ENCODE measurements at regions not wholly inside any gene's neighbourhood (a gene's known extent, or its start where the extent isn't known, plus 50 kb on each side); places are given as distances from the start of the nearest gene placed in this dataset.
A peak's percentile ranks its signal among the peaks of the same experiment; 100 is the strongest.
"Not testable (repeated sequence)": the region's sequence is repeated elsewhere in the genome, so short reads cannot be mapped to it uniquely, and the experiment has no call there.

DNA sequence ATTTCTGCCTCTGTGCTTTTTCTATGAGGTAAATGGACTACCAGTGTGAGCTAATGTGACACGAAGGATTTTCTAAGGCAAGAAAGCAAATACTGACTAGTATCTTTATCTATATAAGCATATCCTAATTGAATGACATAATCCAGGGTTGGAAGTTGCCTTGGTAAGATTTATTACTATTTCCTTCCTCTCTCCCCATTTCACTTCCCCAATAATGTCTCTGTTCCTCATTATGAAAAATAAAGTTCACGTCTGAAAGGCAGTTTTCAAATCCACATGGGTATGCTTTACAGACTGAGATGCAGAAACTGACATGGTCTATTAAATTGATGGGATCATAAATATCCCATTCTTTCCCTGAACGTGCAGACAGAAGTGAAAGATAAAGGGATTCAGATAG lies 86.0 kb downstream of the DTWD1 start:
- DNase-seq (ENCODE audit: low spot score), result no peak

- DNase-seq (ENCODE audit: low spot score), result no peak
Observed at GRCh38 chr15:49707598-49707997, 86.8 kb downstream of the DTWD1 start.

DNA sequence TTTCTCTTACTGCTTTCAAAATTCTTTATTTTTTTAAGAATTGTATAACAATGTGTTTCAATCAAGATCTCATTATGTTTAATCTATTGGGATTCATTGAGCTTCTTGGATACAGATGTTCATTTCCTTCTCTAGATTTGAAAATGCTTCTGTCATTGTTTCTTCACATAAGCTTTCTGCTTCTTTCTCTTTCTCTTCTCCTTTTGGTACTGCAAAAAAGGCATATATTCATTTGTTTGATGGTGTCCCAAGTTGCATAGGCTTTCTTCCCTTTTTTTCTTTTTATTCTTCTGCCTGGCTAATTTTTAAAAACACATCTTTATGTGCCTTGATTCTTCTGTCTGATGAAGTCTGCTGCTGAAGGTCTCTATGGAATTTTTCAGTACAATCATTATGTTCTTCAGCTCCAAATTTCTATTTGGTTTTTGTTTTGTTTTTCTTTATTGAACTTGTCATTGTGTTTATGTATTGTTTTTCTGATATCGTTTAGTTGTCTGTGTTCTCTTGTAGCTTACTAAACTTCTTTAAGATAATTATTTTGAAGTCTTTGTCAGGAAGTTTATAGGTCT lies 88.9 kb downstream of the DTWD1 start:
- DNase-seq (ENCODE audit: low spot score), result no peak

- no peak for DNase-seq (ENCODE audit: low spot score)
Observed at GRCh38 chr15:49712162-49712561, 91.3 kb downstream of the DTWD1 start.

- DNase-seq (ENCODE audit: low spot score), result no peak
Observed at GRCh38 chr15:49712846-49713450, 92.1 kb downstream of the DTWD1 start.

- DNase-seq (ENCODE audit: low spot score), result no peak
Observed at GRCh38 chr15:49715211-49715610, 94.4 kb downstream of the DTWD1 start.

- DNase-seq (ENCODE audit: low spot score), result no peak
Observed at GRCh38 chr15:49715701-49716100, 94.9 kb downstream of the DTWD1 start.

DNA sequence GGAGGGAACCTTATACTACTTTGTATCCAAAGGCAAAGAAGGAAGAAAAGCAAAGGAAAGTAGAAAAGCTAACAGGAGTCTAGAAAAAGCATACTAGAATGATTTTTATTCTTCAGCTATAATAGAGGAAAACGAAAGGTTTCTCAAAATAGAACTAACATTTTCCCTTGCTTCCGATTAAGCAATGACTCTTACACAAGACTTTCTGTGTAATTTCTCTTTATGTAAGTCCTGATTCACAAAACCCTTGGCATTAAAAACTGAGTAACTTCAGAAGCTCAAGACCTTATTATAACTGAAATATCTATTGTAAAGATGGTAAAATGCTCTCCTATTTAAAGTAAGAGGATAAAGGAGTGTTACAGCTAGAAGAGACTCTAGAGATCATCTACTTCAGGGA lies 97.4 kb downstream of the DTWD1 start:
- peak; percentile 72 for DNase-seq (ENCODE audit: low spot score)

GRCh38 chr15:49718846-49719245 lies 98.0 kb downstream of the DTWD1 start:
- DNase-seq (ENCODE audit: low spot score), result no peak

DNA sequence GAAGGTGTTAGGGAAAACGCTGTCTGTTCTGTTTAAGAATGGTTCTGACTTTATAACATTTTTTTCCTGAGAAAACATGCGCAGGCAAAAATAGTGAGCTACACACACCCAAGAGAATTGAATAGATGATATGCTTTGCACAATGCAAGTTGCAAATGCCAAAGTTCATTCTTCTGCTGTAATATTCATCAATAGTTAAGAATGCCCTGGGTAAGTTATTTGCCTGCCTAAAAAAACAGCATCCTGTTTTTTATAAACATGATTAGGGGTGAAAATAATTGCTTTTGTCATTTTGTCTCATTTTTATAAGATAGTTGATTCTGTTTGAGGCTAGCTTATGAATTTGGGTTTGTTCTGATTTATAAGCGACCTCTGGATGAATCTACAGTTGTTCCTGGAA lies 99.4 kb downstream of the DTWD1 start:
- DNase-seq (ENCODE audit: low spot score), result no peak

DNA sequence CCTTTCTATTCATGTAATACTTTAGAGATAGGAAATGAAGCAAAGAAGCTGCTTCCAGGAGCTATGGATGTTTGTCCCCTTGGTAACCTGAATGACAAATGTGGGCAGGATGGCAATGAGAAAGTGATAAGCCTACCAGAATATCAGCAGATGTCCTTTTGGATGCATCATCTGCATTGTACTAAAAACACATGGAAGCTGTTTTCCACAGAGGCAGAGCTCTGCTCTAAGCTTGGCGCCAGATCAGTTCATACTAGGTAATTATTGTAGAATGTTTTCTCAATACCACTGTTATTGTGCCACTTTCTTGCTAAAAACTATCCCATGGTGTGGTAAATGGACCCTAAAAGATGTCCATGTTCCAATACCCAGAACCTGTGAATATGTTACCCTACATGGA lies 100.2 kb downstream of the DTWD1 start:
- no peak for DNase-seq (ENCODE audit: low spot score)

DNA sequence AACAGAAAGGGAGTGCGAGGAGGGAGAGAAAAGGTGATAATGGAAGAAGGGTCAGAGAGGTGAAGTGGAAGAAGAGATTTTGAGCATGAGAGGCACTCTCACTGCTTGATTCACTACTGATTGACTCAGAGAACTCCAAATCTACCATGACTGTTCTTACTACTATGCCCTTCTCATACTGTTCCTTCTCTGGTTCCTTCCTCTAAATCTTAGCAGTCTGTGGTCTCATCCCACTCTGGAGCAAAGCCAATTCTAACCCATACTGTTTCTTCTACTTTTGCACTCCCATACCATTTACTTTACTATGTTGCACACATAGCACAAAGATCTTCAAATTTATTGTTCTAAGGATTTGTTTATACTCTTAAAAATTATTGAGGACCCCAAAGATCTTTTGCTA lies 100.8 kb downstream of the DTWD1 start:
- DNase-seq (ENCODE audit: low spot score), result no peak

- DNase-seq (ENCODE audit: low spot score), result no peak
Observed at GRCh38 chr15:49723981-49724380, 103.1 kb downstream of the DTWD1 start.

DNA sequence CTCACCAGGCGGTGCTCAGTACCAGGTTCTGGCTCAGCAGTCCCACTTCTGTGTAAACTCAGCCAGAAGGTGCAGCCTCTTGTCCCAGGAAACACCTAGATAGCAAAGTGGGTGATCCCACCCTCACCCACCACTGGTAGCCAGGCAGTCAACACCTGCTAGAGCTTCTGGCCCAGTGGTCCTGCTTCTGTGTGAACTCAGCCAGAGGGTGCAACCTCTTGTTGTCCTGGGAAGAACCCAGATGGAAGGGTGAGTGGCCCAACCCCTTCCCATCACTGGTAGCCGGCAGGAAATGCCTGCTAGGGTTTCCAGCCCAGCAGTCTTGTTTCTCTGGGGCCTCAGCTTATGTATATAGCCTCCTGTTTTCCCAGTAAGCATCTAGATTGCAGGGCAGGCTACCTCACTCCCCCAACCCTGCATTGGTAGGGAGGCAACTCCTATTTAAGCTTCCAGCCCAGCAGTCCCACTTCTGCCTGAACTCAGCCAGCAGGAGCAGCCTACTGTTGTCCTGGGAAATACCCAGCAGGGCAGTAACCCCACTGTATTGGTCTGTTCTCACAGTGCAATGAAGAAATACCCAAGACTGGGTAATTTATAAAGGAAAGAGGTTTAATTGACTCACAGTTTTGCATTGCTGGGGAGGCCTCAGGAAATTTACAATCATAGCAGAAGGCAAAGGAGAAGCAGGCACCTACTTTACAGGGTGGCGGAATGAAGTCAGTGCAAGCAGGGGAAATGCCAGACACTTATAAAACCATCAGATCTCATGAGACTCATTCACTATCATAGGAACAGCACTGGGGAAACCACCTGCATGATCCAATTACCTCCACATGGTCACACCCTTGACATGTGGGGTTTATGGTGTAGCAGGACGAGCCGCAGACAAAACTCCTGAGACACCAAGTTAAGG lies 110.6 kb downstream of the DTWD1 start:
- no peak for DNase-seq (ENCODE audit: low spot score)

- not testable (repeated sequence) for DNase-seq (ENCODE audit: low spot score)
Observed at GRCh38 chr15:49732109-49732508, 111.3 kb downstream of the DTWD1 start.

- DNase-seq (ENCODE audit: low spot score), result not testable (repeated sequence)
Observed at GRCh38 chr15:49734089-49734488, 113.2 kb downstream of the DTWD1 start.

DNA sequence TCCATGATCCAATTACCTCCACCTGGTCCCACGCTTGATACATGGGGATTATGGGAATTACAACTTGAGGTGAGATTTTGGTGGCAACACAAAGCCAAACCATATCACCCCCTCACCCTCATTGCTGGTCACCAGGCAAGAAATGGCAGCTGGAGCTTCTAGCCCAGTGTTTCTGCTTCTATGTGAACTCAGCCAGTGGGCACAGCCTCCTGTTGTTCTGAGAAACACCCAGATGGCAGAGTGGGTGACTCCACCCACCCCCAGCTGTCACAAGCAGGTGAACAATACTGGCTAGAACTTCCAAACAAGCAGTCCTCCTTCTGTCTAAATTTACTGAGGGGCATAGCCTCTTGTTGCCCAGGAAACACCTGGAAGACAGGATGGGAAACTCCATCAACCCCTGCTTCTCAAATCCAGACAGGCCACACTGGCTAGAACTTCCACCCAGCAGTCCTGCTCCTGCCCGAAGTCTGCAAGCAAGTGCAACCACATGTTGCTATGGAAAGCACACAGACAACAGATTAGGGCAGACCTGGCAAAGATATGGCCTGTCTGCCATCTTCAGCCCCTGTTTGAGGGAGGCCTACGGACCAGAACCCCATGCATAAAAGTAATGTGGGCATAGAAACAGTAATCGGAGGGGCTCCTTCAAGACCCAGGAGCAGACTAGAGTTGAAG lies 114.1 kb downstream of the DTWD1 start:
- DNase-seq (ENCODE audit: low spot score), result no peak

- no peak for DNase-seq (ENCODE audit: low spot score)
Observed at GRCh38 chr15:49737127-49737526, 116.3 kb downstream of the DTWD1 start.

DNA sequence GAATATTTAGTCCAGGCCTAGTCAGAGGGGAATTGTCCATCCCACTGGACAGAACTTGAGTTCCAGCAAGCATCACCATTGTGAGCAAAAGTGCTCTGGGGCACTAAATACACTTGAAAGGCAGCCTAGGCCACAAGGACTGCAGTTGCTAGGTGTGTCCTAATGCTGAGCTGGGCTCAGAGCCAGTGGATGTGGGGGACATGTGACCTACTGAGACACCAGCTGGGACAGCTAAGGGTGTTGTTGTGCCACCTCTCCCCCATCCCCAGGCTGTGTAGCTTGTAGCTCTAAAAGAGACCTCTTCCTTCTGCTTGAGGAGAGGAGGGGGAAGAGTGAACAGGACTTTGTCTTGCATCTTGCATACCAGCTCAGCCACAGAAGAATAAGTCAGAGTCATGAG lies 120.9 kb downstream of the DTWD1 start:
- no peak for DNase-seq (ENCODE audit: low spot score)

GRCh38 chr15:49742381-49742780 lies 121.5 kb downstream of the DTWD1 start:
- no peak for DNase-seq (ENCODE audit: low spot score)

DNA sequence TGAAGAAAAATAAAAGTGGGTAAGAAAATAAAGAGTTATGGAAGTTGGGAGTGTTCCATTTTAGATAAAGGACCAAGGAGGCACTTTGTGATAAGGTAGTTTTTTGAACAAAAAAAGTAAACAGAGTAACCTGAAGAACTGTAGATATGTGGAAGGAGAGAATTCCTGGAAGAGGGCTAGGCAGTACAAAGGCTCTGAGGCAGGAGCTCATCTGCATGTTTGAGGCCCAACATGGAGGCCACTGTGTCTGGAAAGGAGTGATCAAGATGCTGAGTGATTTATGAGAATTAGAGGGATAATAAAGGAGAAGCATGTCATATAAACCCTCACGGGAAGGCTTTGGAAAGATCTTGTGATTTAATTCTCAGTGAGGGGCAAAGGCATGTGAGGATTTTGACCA lies 126.5 kb downstream of the DTWD1 start:
- no peak for DNase-seq (ENCODE audit: low spot score)

- no peak for DNase-seq (ENCODE audit: low spot score)
Observed at GRCh38 chr15:49748791-49749190, 127.9 kb downstream of the DTWD1 start.
